RWPE1 (cell line): ENCODE measurements at regions not wholly inside any gene's neighbourhood (a gene's known extent, or its start where the extent isn't known, plus 50 kb on each side); places are given as distances from the start of the nearest gene placed in this dataset.

Source experiments
- CTCF ChIA-PET: fragments of 350-600 bp; sonication (Branson Sonifier 250); formaldehyde crosslinking; extraction: SDS; loops from one replicate; lab custom pipeline; 2021; lab: Yijun Ruan, JAX
- POLR2A ChIA-PET: fragments of 400-600 bp; formaldehyde crosslinking; extraction: SDS; loops from one replicate; lab custom pipeline; 2020; ENCODE audit warnings: antibody characterized with exemption; ENCODE audit not compliant: low non-redundant PET; lab: Yijun Ruan, JAX
- DNase-seq: peaks from one replicate; pipeline ENCODE4 v3.0.0; 2012; ENCODE audit warnings: low spot score
- H3K27ac ChIP-seq: fragments of 450-650 bp; 2 replicates; pipeline ENCODE4 v1.5.1; 2017
- CTCF ChIP-seq: fragments of 450-650 bp; conservative IDR thresholded peaks from 2 replicates; pipeline ENCODE4 v1.5.1; 2017; ENCODE audit warnings: low read depth, mild to moderate bottlenecking

- POLR2A ChIA-PET, result no interaction called here
- DNase-seq, result no peak
Observed at GRCh38 chr3:112734171-112734570, 93.2 kb upstream of the CCDC80 start.

DNA sequence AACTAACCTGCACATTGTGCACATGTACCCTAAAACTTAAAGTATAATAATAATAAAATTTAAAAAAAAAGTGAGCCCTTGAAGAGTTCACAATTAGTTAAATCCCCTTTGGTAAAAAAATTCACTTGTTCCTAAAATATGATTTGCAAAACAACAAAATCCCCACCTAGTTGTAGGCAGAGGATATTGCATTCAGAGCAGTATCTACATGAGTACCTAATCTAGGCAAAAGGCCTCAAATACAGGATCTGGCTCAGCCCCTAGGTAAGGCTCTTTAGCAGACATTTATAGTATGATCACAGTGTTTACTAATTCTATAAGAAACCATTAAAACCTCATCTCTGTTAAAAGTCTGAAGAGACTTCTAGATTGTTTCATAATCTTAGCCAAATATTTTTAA lies 89.3 kb upstream of the CCDC80 start:
- no peak for DNase-seq
- POLR2A ChIA-PET, result no interaction called here
- no peak for TF ChIP-seq CTCF

More at GRCh38 chr3:112734171-112734570, 93.2 kb upstream of the CCDC80 start:
- TF ChIP-seq CTCF, result no peak
- CTCF ChIA-PET, result interaction anchor here (0.5 to 2.1 kb wide), 14 partner anchors 10 to 245 kb away, joined by 3 to 25 read pairs (median 4); no protein-coding TSS in a partner anchor
- H3K27ac ChIP-seq, result no peak overlapping the region

GRCh38 chr3:112721231-112721630 lies 80.3 kb upstream of the CCDC80 start:
- no peak overlapping the region for H3K27ac ChIP-seq
- CTCF ChIA-PET, result no interaction called here
- no peak for DNase-seq
- TF ChIP-seq CTCF, result no peak
- POLR2A ChIA-PET, result no interaction called here

More for the DNA sequence above, 89.3 kb upstream of the CCDC80 start:
- CTCF ChIA-PET, result no interaction called here
- no peak overlapping the region for H3K27ac ChIP-seq

DNA sequence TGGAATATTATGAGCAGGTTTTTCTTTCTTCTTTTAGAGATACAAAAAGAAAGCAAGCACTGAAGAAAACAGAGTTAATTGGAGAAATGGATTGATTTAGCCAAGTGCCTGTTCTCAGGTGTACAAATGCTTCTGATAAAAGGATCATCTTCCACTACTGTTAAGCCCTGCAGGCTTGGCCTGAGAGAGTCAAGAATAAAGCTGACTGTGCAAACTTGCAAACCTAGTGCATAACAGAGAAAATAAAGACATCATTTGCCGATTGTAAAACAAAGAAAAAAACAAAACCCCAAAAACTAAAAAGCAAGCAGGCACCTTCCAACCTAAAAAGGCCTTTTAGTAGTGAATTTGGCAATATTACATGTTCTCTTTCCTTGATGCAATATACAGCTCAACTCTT lies 78.0 kb upstream of the CCDC80 start:
- ChIA-PET CTCF (interaction anchor here (1.4 kb wide), 1 partner anchor 16 kb away, joined by 5 read pairs; no protein-coding TSS in a partner anchor), POLR2A (no interaction called here)
- TF ChIP-seq CTCF, result no peak
- H3K27ac ChIP-seq, result peak overlapping the region; percentile 63
- DNase-seq, result no peak

- peak; percentile 51 for DNase-seq
- H3K27ac ChIP-seq, result peak overlapping the region; percentile 63
- TF ChIP-seq CTCF, result no peak
- ChIA-PET POLR2A (no interaction called here), CTCF (interaction anchor here (1.4 kb wide), 1 partner anchor 16 kb away, joined by 5 read pairs; no protein-coding TSS in a partner anchor)
Observed at GRCh38 chr3:112718516-112718915, 77.6 kb upstream of the CCDC80 start.

DNA sequence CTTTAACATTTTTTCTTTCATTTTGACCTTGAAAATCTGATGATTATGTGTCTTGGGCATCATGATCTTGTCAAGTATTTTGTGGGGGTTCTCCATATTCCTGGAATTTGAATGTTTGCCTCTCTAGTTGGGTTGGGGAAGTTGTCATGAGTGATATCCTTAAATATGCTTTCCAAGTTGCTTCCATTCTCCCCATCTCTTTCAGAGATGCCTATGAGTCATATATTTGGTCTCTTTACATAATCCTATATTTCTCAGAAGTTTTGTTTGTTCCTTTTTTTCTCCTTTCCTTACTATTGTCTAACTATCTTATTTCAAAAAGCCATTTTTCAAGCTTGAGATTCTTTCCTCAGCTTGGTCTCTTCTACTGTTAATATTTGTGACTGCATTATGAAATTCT lies 69.0 kb upstream of the CCDC80 start:
- POLR2A ChIA-PET, result no interaction called here
- TF ChIP-seq CTCF, result no peak
- CTCF ChIA-PET, result interaction anchor here (0.6 to 0.8 kb wide), 2 partner anchors 21 to 533 kb away, joined by 3 read pairs; no protein-coding TSS in a partner anchor
- no peak overlapping the region for H3K27ac ChIP-seq
- DNase-seq, result no peak
